ENCODE measurements at regions not wholly inside any gene's neighbourhood (a gene's known extent, or its start where the extent isn't known, plus 50 kb on each side); places are given as distances from the start of the nearest gene placed in this dataset.

GRCh38 chr4:45155081-45155777 lies 428.9 kb upstream of the GNPDA2 start:
- no peaks in the 10 kb centered on the region for H3K9me3 ChIP-seq (replicated peaks; ENCODE audit: control insufficient read depth, insufficient read depth, low read length)
- H3K4me2 ChIP-seq (ENCODE audit: insufficient read depth, low read length): no peak overlapping the region
- no peaks in the 10 kb centered on the region for H3K36me3 ChIP-seq (ENCODE audit: control insufficient read depth in 2 of 2, extremely low read depth in 1 of 2, insufficient read depth in 2 of 2, low read length in 2 of 2)
- intact Hi-C loops (cut with micrococcal nuclease) (no loop called here), dilution Hi-C loops (cut with MboI; ENCODE audit: extremely low pct_ligation_motif_present, low sequenced_read_pairs) (no loop called here)
- H3K27ac ChIP-seq (ENCODE audit: insufficient read depth, low read depth, low read length): no peak overlapping the region
- no peaks in the 10 kb centered on the region for H4K20me1 ChIP-seq (replicated peaks; ENCODE audit: control insufficient read depth, extremely low read depth, insufficient read depth, low read length)
- H3K4me3 ChIP-seq (replicated peaks in 1 of 3; ENCODE audit: insufficient read depth in 1 of 3, low read depth in 1 of 3, low read length in 3 of 3): no peak overlapping the region
- FAIRE-seq (no peak), DNase-seq (ENCODE audit: low read depth, low spot score) (no peak)
- H3K79me2 ChIP-seq (ENCODE audit: control insufficient read depth, insufficient read depth, low read length): no peaks in the 10 kb centered on the region
- no peak overlapping the region for H2AFZ ChIP-seq (ENCODE audit: low read depth, low read length)
- no peak for TF ChIP-seq JUN (IDR thresholded peaks at IDR 0.05; ENCODE audit: borderline replicate concordance, insufficient read depth, insufficient read length, low read depth)
- no peaks in the 10 kb centered on the region for H3K27me3 ChIP-seq (ENCODE audit: control insufficient read depth in 2 of 2, insufficient read depth in 2 of 2, low read length in 2 of 2)
- CTCF ChIA-PET: no interaction called here
- H3K4me1 ChIP-seq (ENCODE audit: control insufficient read depth, extremely low read depth, insufficient read depth, low read length): no peaks in the 10 kb centered on the region
- H3K9ac ChIP-seq (replicated peaks; ENCODE audit: extremely low read depth, insufficient read depth, low read length): no peak overlapping the region
- POLR2A ChIA-PET: no interaction called here
- no peaks in the 10 kb centered on the region for H3K9me1 ChIP-seq (replicated peaks; ENCODE audit: control insufficient read depth, extremely low read depth, insufficient read depth, low read length)
- no TSS peak for BruUV-seq (replicated peaks)

- no peaks in the 10 kb centered on the region for H3K27me3 ChIP-seq (ENCODE audit: control insufficient read depth in 2 of 2, insufficient read depth in 2 of 2, low read length in 2 of 2)
- intact Hi-C loops (cut with micrococcal nuclease): no loop called here
- no TSS peak for BruUV-seq (replicated peaks)
- no peak overlapping the region for H3K9ac ChIP-seq (replicated peaks; ENCODE audit: extremely low read depth, insufficient read depth, low read length)
- H3K79me2 ChIP-seq (ENCODE audit: control insufficient read depth, insufficient read depth, low read length): no peaks in the 10 kb centered on the region
- H2AFZ ChIP-seq (ENCODE audit: low read depth, low read length): no peak overlapping the region
- no peaks in the 10 kb centered on the region for H3K9me1 ChIP-seq (replicated peaks; ENCODE audit: control insufficient read depth, extremely low read depth, insufficient read depth, low read length)
- TF ChIP-seq EZH2 (IDR thresholded peaks at IDR 0.05; ENCODE audit: borderline replicate concordance, low read depth, low read length, severe bottlenecking): no peak
- TF ChIP-seq POLR2AphosphoS5 (IDR thresholded peaks at IDR 0.05; ENCODE audit: insufficient read depth, low read depth, low read length): no peak
- TF ChIP-seq GATA2 (IDR thresholded peaks at IDR 0.05; ENCODE audit: insufficient read depth, insufficient read length, low read depth, low read length): no peak
- no peak for TF ChIP-seq JUN (IDR thresholded peaks at IDR 0.05; ENCODE audit: borderline replicate concordance, insufficient read depth, insufficient read length, low read depth)
- no peak for TF ChIP-seq MYC (IDR thresholded peaks at IDR 0.05; ENCODE audit: low read depth, low read length)
- TF ChIP-seq MAX (IDR thresholded peaks at IDR 0.05; ENCODE audit: insufficient read depth, insufficient read length): no peak
- TF ChIP-seq POLR2A (IDR thresholded peaks at IDR 0.05; ENCODE audit: low read depth, low read length): no peak
- no peak for TF ChIP-seq FOS (IDR thresholded peaks at IDR 0.05; ENCODE audit: borderline replicate concordance, insufficient read depth, low read length)
- TF ChIP-seq, protein P1, sequence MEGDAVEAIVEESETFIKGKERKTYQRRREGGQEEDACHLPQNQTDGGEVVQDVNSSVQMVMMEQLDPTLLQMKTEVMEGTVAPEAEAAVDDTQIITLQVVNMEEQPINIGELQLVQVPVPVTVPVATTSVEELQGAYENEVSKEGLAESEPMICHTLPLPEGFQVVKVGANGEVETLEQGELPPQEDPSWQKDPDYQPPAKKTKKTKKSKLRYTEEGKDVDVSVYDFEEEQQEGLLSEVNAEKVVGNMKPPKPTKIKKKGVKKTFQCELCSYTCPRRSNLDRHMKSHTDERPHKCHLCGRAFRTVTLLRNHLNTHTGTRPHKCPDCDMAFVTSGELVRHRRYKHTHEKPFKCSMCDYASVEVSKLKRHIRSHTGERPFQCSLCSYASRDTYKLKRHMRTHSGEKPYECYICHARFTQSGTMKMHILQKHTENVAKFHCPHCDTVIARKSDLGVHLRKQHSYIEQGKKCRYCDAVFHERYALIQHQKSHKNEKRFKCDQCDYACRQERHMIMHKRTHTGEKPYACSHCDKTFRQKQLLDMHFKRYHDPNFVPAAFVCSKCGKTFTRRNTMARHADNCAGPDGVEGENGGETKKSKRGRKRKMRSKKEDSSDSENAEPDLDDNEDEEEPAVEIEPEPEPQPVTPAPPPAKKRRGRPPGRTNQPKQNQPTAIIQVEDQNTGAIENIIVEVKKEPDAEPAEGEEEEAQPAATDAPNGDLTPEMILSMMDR (IDR thresholded peaks at IDR 0.05; ENCODE audit: extremely low read depth in 1 of 2, insufficient read depth in 1 of 2, low read depth in 1 of 2, low read length in 2 of 2): no peak
- dilution Hi-C loops (cut with MboI; ENCODE audit: extremely low pct_ligation_motif_present, low sequenced_read_pairs): no loop called here
- DNase-seq (ENCODE audit: low read depth, low spot score): no peak
- no peak overlapping the region for H3K4me3 ChIP-seq (replicated peaks in 1 of 3; ENCODE audit: insufficient read depth in 1 of 3, low read depth in 1 of 3, low read length in 3 of 3)
- H3K9me3 ChIP-seq (replicated peaks; ENCODE audit: control insufficient read depth, insufficient read depth, low read length): no peaks in the 10 kb centered on the region
- no peak overlapping the region for H3K27ac ChIP-seq (ENCODE audit: insufficient read depth, low read depth, low read length)
- ChIA-PET CTCF (no interaction called here), POLR2A (no interaction called here)
- no peaks in the 10 kb centered on the region for H3K36me3 ChIP-seq (ENCODE audit: control insufficient read depth in 2 of 2, extremely low read depth in 1 of 2, insufficient read depth in 2 of 2, low read length in 2 of 2)
- H3K4me1 ChIP-seq (ENCODE audit: control insufficient read depth, extremely low read depth, insufficient read depth, low read length): no peaks in the 10 kb centered on the region
- H3K4me2 ChIP-seq (ENCODE audit: insufficient read depth, low read length): no peak overlapping the region
- FAIRE-seq: no peak
- no peaks in the 10 kb centered on the region for H4K20me1 ChIP-seq (replicated peaks; ENCODE audit: control insufficient read depth, extremely low read depth, insufficient read depth, low read length)
These were observed 421.5 kb upstream of the GNPDA2 start for GRCh38 chr4:45147866-45148265.

Data from endothelial cell of umbilical vein (primary cell).